GM12878 (cell line): ENCODE measurements at regions not wholly inside any gene's neighbourhood (a gene's known extent, or its start where the extent isn't known, plus 50 kb on each side); places are given as distances from the start of the nearest gene placed in this dataset.

Experiments
- ATAC-seq: fragments of 200-7000 bp; cut with Tn5 transposase; 3 replicates; pipeline ENCODE4 v1.9.1; 2020; ENCODE audit warnings: mild to moderate bottlenecking, moderate library complexity
- BruUV-seq: library from RNA; stranded (reverse); fragments of 400-500 nt; replicated peaks from 2 replicates; lab custom pipeline; 2021; lab: Mats Ljungman, UMichigan
- CTCF ChIA-PET: fragments of 300-600 bp; sonication (Branson Sonifier 250); formaldehyde crosslinking; extraction: SDS; loops from one replicate; lab custom pipeline; 2021; ENCODE audit warnings: inconsistent platforms; lab: Yijun Ruan, JAX
- POLR2A ChIA-PET: fragments of 350-600 bp; formaldehyde crosslinking; extraction: SDS; loops from one replicate; lab custom pipeline; 2021; ENCODE audit warnings: inconsistent platforms; lab: Charles Lee
- RAD21 ChIA-PET: fragments of 300-600 bp; sonication (Branson Sonifier 250); formaldehyde crosslinking; loops from one replicate; lab custom pipeline; 2023; ENCODE audit warnings: antibody characterized with exemption; ENCODE audit not compliant: unreplicated experiment; lab: Charles Lee
- SMC1A ChIA-PET: fragments of 300-600 bp; sonication (Branson Sonifier 250); formaldehyde crosslinking; loops from one replicate; lab custom pipeline; 2023; ENCODE audit not compliant: unreplicated experiment, uncharacterized antibody; lab: Charles Lee
- DNase-seq: peaks from one replicate; pipeline ENCODE4 v3.0.0-alpha.2; 2011; ENCODE audit warnings: low read depth, low spot score
- FAIRE-seq: peaks from 3 replicates; lab custom pipeline; 2011; peaks lifted over from hg19 to GRCh38; lab: Jason Lieb, UNC
- H2AFZ ChIP-seq: 2 replicates; pipeline ENCODE4 v1.6.0; 2011; ENCODE audit warnings: low read depth, low read length, control low read depth; ENCODE audit not compliant: control insufficient read depth
- H3K27ac ChIP-seq: 2 replicates; pipeline ENCODE4 v1.5.1; 2011; ENCODE audit warnings: control low read depth; ENCODE audit not compliant: control insufficient read depth, insufficient read depth
- H3K27me3 ChIP-seq, 2 experiments: replicated peaks in 1 of 2; 2 replicates each; pipeline versions ENCODE4 v1.6.0 to v1.6.1; 2011; ENCODE audit warnings: low read length in 1 of 2; ENCODE audit not compliant: control insufficient read depth in 2 of 2, insufficient read depth in 2 of 2
- H3K36me3 ChIP-seq, 2 experiments: 2 replicates each; pipeline ENCODE4 v1.5.1; 2011; ENCODE audit warnings: low read length in 1 of 2; ENCODE audit not compliant: control insufficient read depth in 2 of 2, insufficient read depth in 2 of 2
- H3K4me1 ChIP-seq: 2 replicates; pipeline ENCODE4 v1.6.1; 2011; ENCODE audit warnings: mild to moderate bottlenecking, low read length, moderate library complexity, mixed read lengths; ENCODE audit not compliant: control insufficient read depth, insufficient read depth
- H3K4me2 ChIP-seq: 2 replicates; pipeline ENCODE4 v1.6.0; 2011; ENCODE audit warnings: control low read depth; ENCODE audit not compliant: control insufficient read depth, insufficient read depth
- H3K4me3 ChIP-seq: fragments of 200-600 bp; sonication (generic); 2 replicates; pipeline ENCODE4 v1.5.1; 2016
- H3K79me2 ChIP-seq: 2 replicates; pipeline ENCODE4 v1.6.0; 2011; ENCODE audit warnings: low read length; ENCODE audit not compliant: control insufficient read depth, insufficient read depth
- H3K9ac ChIP-seq: 2 replicates; pipeline ENCODE4 v1.8.0; 2011; ENCODE audit warnings: low read length, control low read depth, mixed read lengths; ENCODE audit not compliant: control insufficient read depth, insufficient read depth
- H3K9me3 ChIP-seq: replicated peaks from 3 replicates; pipeline ENCODE4 v1.5.1; 2011; ENCODE audit warnings: mild to moderate bottlenecking, low read length; ENCODE audit not compliant: control insufficient read depth, insufficient read depth
- H4K20me1 ChIP-seq: 2 replicates; pipeline ENCODE4 v1.6.0; 2011; ENCODE audit not compliant: control insufficient read depth, insufficient read depth
- EED ChIP-seq: sonication (generic); IDR thresholded peaks from 2 replicates; pipeline ENCODE4 v1.6.1; 2016; ENCODE audit warnings: antibody characterized with exemption, low read depth
- FOXM1 ChIP-seq: IDR thresholded peaks from 2 replicates; pipeline ENCODE4 v1.6.1; 2012; ENCODE audit warnings: low read depth, mild to moderate bottlenecking, inconsistent platforms, low read length, moderate library complexity
- IKZF1 ChIP-seq: fragments of 450-650 bp; conservative IDR thresholded peaks from 2 replicates; pipeline ENCODE4 v1.6.1; 2017; ENCODE audit warnings: antibody characterized with exemption, mild to moderate bottlenecking
- MEF2A ChIP-seq: IDR thresholded peaks from 2 replicates; pipeline ENCODE4 v1.6.1; 2011; ENCODE audit warnings: low read depth, mild to moderate bottlenecking, low read length, moderate library complexity; ENCODE audit not compliant: insufficient read depth
- NR2C2 ChIP-seq: IDR thresholded peaks from 2 replicates; pipeline ENCODE4 v1.6.1; 2011; ENCODE audit warnings: borderline replicate concordance, low read depth; ENCODE audit not compliant: control insufficient read depth, insufficient read length
- RUNX3 ChIP-seq: IDR thresholded peaks from 2 replicates; pipeline ENCODE4 v1.6.1; 2012; ENCODE audit warnings: low read length, inconsistent platforms
- SPI1 ChIP-seq: IDR thresholded peaks from 2 replicates; pipeline ENCODE4 v1.6.1; 2011; ENCODE audit warnings: low read depth, mild to moderate bottlenecking, low read length, moderate library complexity, borderline replicate concordance; ENCODE audit not compliant: insufficient read depth
- ZNF384 ChIP-seq: IDR thresholded peaks from 2 replicates; pipeline ENCODE4 v1.6.1; 2012; ENCODE audit warnings: low read depth, mild to moderate bottlenecking, low read length, improper control_type of control experiment, borderline replicate concordance
- WGBS: methylation state at CpG from one replicate; pipeline ENCODE4 v1.1.6; 2016; ENCODE audit warnings: low lambda C conversion rate; ENCODE audit not compliant: insufficient replicate concordance, insufficient coverage; ENCODE audit errors: missing lambda C conversion rate; 5-methylcytosine and 5-hydroxymethylcytosine counted together
- in situ Hi-C: fragments of 300-500 bp; cut with MboI; formaldehyde crosslinking; loops from 9 replicates; pipeline ENCODE4 v1.14.3; 2018; ENCODE audit warnings: mixed read lengths
- intact Hi-C: fragments of 100-400 bp; cut with micrococcal nuclease; formaldehyde crosslinking; loops from one replicate; pipeline ENCODE4 v1.14.2; 2022; ENCODE audit not compliant: unreplicated experiment
- TF ChIP-seq, protein P1 (sequence below): IDR thresholded peaks from 2 replicates; pipeline ENCODE4 v1.6.1; 2012; ENCODE audit warnings: low read depth, low read length, improper control_type of control experiment
- TF ChIP-seq, protein P2 (sequence below): fragments of 450-650 bp; IDR thresholded peaks from 2 replicates; pipeline ENCODE4 v1.6.1; 2017; ENCODE audit warnings: low read depth, mild to moderate bottlenecking, moderate library complexity
- TF ChIP-seq, protein P3 (sequence below): fragments of 450-650 bp; IDR thresholded peaks from 2 replicates; pipeline ENCODE4 v1.6.1; 2017; ENCODE audit warnings: mild to moderate bottlenecking, low read depth, inconsistent platforms; ENCODE audit not compliant: poor library complexity, severe bottlenecking
- TF ChIP-seq, protein P4 (sequence below): IDR thresholded peaks from 2 replicates; pipeline ENCODE4 v1.6.1; 2012; ENCODE audit warnings: low read depth, low read length, improper control_type of control experiment

DNA sequence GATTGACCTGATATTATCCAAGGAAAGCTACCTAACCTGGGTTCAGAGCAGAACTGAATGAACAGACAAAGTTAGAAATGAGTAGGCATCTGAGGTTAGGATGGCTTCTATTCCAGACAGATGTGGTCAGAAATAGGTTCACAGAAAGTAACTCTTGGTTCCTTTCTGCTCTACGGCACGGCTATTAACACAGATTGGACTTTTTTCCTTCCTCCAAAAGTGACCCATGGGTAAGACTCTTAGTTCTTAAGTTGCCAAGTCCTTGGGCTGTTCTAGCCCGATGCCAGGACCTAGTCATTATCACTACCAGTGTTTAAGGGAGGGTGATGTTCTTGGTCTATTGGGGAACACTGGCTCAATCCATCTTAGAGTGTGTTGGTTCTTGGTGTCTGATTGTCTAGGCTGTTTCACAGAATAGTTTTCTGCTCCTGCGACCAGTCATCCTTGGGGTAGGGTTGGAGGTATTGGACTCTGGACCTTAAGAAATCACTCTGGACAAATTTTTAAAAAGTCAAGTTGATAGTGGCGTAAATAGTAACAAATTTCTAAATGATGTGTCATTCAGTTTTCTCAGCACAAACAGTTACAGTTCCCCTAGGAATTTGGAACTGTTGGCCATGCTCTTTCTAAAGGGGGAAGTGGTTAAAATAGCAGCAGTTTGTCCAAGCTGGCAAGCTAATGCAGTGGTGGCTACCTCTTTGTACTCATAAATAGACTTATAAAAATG is 60.1 kb upstream of the MYCBP2 start:
- Histone ChIP-seq H3K9ac (no peak overlapping the region), H3K9me3 (no peaks in the 10 kb centered on the region; the same call in 2 of the 3 replicates), H2AFZ (no peak overlapping the region; the same call in 1 of the 2 replicates), H3K4me1 (peaks cover 9% of the 10 kb centered on the region; the same call in 1 of the 2 replicates), H3K4me3 (no peak overlapping the region), H3K36me3 (no peaks in the 10 kb centered on the region), H3K27ac (no peak overlapping the region), H3K79me2 (no peaks in the 10 kb centered on the region), H3K4me2 (peak overlapping the region; percentile 24; the same call in 1 of the 2 replicates), H3K27me3 (no peaks in the 10 kb centered on the region), H4K20me1 (no peaks in the 10 kb centered on the region)
- no TSS peak for BruUV-seq
- ChIA-PET SMC1A (interaction anchor here (1.1 to 2.1 kb wide), 6 partner anchors 14 to 89 kb away, joined by 3 to 5 read pairs (median 4); no protein-coding TSS in a partner anchor), RAD21 (interaction anchor here (0.7 to 0.8 kb wide), 2 partner anchors 37 to 62 kb away, joined by 3 to 4 read pairs; no protein-coding TSS in a partner anchor), CTCF (interaction anchor here (1.4 kb wide), 1 partner anchor 21 kb away, joined by 4 read pairs; no protein-coding TSS in a partner anchor), POLR2A (interaction anchor here (0.6 kb wide), 1 partner anchor 1556 kb away, joined by 4 read pairs; no protein-coding TSS in a partner anchor)
- FAIRE-seq (no peak), ATAC-seq (peak; percentile 31), DNase-seq (no peak)
- in situ Hi-C loops (no loop called here), intact Hi-C loops (no loop called here)
- TF ChIP-seq MEF2A (peak; percentile 57; the same call in 1 of the 2 replicates), FOXM1 (no peak), SPI1 (peak; percentile 41; the same call in 1 of the 2 replicates), EED (peak; percentile 30; the same call in 1 of the 2 replicates), ZNF384 (no peak), IKZF1 (peak; percentile 40; the same call in 1 of the 2 replicates), RUNX3 (peak; percentile 89), NR2C2 (no peak)
- TF ChIP-seq, protein P1, sequence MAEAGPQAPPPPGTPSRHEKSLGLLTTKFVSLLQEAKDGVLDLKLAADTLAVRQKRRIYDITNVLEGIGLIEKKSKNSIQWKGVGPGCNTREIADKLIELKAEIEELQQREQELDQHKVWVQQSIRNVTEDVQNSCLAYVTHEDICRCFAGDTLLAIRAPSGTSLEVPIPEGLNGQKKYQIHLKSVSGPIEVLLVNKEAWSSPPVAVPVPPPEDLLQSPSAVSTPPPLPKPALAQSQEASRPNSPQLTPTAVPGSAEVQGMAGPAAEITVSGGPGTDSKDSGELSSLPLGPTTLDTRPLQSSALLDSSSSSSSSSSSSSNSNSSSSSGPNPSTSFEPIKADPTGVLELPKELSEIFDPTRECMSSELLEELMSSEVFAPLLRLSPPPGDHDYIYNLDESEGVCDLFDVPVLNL, result no peak
- TF ChIP-seq, protein P2, sequence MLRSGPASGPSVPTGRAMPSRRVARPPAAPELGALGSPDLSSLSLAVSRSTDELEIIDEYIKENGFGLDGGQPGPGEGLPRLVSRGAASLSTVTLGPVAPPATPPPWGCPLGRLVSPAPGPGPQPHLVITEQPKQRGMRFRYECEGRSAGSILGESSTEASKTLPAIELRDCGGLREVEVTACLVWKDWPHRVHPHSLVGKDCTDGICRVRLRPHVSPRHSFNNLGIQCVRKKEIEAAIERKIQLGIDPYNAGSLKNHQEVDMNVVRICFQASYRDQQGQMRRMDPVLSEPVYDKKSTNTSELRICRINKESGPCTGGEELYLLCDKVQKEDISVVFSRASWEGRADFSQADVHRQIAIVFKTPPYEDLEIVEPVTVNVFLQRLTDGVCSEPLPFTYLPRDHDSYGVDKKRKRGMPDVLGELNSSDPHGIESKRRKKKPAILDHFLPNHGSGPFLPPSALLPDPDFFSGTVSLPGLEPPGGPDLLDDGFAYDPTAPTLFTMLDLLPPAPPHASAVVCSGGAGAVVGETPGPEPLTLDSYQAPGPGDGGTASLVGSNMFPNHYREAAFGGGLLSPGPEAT, result no peak
- TF ChIP-seq, protein P3, sequence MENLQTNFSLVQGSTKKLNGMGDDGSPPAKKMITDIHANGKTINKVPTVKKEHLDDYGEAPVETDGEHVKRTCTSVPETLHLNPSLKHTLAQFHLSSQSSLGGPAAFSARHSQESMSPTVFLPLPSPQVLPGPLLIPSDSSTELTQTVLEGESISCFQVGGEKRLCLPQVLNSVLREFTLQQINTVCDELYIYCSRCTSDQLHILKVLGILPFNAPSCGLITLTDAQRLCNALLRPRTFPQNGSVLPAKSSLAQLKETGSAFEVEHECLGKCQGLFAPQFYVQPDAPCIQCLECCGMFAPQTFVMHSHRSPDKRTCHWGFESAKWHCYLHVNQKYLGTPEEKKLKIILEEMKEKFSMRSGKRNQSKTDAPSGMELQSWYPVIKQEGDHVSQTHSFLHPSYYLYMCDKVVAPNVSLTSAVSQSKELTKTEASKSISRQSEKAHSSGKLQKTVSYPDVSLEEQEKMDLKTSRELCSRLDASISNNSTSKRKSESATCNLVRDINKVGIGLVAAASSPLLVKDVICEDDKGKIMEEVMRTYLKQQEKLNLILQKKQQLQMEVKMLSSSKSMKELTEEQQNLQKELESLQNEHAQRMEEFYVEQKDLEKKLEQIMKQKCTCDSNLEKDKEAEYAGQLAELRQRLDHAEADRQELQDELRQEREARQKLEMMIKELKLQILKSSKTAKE, result peak; percentile 64
- TF ChIP-seq, protein P4, sequence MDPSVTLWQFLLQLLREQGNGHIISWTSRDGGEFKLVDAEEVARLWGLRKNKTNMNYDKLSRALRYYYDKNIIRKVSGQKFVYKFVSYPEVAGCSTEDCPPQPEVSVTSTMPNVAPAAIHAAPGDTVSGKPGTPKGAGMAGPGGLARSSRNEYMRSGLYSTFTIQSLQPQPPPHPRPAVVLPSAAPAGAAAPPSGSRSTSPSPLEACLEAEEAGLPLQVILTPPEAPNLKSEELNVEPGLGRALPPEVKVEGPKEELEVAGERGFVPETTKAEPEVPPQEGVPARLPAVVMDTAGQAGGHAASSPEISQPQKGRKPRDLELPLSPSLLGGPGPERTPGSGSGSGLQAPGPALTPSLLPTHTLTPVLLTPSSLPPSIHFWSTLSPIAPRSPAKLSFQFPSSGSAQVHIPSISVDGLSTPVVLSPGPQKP, result no peak
- 65% methylated on average over 5 of the region's 5 CpGs for WGBS
